Hepatic stellate cell (primary cell): ENCODE measurements at regions not wholly inside any gene's neighbourhood (a gene's known extent, or its start where the extent isn't known, plus 50 kb on each side); places are given as distances from the start of the nearest gene placed in this dataset.
"Not testable (repeated sequence)": the region's sequence is repeated elsewhere in the genome, so short reads cannot be mapped to it uniquely, and the experiment has no call there.

ENCODE experiments used
- DNase-seq: peaks from one replicate; pipeline ENCODE4 v3.0.0; 2011; ENCODE audit warnings: low spot score

DNA sequence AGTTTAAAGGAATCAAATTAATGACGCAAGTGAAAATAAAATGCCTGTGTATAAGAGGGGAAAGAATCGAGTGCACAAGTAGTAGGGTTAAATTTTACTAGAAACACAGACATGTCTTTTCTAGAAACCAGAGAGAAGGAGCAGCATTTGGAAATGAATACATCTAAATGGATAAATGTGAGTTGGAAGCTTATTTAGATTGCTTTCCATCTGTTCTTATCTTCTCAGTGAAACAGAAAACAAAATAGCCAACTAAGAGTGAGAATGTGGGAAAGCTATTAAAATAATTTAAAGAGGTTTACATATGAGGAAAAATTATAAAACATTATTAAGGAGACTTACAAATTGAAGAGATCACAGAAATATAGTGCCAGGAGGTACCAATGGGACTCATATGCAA is 1818.9 kb upstream of the FLRT2 start:
- DNase-seq: no peak

GRCh38 chr14:83712418-83713129 is 1817.4 kb upstream of the FLRT2 start:
- no peak for DNase-seq

GRCh38 chr14:83713732-83714131 is 1816.2 kb upstream of the FLRT2 start:
- no peak for DNase-seq

GRCh38 chr14:83714151-83714550 is 1815.8 kb upstream of the FLRT2 start:
- no peak for DNase-seq

DNA sequence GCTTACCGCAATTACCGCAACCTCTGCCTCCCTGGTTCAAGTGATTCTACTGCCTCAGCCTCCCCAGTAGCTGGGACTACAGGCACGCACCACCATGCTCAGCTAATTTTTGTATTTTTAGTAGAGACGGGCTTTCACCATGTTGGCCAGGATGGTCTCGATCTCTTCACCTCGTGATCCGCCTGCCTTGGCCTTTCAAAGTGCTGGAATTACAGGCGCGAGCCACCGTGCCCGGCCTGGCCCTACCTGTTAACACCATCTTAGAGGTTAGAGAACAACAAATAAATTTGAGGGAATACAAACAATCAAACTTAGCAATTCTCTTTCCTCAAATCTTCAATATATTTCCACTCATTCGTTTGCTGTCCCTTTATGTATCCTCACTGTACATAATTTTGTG is 1810.5 kb upstream of the FLRT2 start:
- DNase-seq: not testable (repeated sequence)

DNA sequence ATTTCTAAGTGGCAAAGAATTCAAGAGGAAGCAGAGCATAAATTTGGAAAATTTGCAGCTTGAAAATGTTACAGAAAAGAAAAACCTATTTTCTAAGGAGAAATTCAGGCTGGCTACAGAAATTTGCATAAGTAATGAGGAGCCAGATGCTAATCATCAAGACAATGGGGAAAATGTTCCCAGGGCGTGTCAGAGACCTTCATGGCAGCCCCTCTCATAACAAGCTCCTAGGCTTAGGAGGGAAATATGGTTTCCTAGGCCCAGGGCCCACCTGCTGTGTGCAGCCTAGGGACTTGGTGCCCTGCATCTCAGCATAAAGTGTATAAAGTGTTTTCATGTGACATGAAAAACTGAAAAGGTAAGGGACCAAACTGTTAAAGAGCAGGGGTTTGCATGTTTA is 1796.3 kb upstream of the FLRT2 start:
- no peak for DNase-seq

DNA sequence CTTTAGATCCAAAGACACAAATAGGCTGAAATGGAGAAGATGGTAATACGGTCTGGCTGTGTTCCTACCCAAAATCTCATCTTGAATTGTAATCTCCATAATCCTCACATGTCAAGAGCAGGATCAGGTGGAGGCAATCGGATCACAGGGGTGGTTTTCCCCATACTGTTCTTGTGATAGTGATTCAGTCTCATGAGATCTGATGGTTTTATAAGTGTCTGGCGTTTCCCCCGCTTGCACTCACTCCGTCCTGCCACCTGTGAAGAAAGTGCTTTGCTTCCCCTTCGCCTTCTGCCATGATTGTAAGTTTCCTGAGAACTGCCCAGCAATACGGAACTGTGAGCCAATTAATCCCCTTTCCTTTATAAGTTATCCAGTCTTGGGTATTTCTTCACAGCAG is 1795.5 kb upstream of the FLRT2 start:
- no peak for DNase-seq

DNA sequence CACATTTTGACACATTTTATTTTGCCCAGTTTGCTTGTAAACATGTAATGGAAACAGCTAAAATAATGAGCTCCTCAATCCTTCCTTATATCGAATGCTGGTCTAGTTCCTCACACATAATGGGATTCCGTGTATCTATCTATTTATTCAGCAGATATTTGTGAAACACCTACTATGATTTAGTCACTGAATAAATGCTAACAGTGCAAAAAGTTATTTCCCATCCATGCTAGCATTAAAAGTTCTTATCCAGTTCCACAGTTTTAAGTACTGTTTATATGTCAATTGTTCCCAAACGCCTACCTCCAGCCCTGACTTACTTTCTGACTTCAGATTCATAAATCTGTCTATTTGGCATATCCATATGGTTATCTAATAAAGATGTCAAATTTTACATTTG is 1788.7 kb upstream of the FLRT2 start:
- no peak for DNase-seq

DNA sequence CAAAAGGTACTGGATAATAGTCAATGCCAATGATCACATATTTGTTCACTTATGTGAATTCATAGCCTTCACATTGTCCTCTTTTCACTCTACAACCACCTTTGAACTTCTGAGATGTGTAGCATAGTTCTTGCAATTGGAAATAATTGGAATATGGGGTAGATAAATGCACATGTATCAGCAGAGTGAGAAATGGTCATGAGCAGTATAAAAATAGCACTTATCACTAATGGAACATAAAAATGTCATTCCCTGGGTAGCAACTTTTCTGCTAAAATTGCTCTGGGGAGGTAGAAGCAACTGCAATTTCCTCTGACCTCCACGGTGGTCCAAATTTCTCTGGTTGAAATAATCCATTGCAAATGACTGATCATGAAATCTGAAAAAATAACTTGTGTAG is 1785.7 kb upstream of the FLRT2 start:
- no peak for DNase-seq

- DNase-seq: no peak
Observed at GRCh38 chr14:83744891-83745290, 1785.1 kb upstream of the FLRT2 start.

GRCh38 chr14:83746336-83746735 is 1783.6 kb upstream of the FLRT2 start:
- no peak for DNase-seq

GRCh38 chr14:83757916-83758315 is 1772.0 kb upstream of the FLRT2 start:
- no peak for DNase-seq

GRCh38 chr14:83764656-83765599 is 1765.0 kb upstream of the FLRT2 start:
- no peak for DNase-seq

GRCh38 chr14:83777516-83777915 is 1752.4 kb upstream of the FLRT2 start:
- no peak for DNase-seq

DNA sequence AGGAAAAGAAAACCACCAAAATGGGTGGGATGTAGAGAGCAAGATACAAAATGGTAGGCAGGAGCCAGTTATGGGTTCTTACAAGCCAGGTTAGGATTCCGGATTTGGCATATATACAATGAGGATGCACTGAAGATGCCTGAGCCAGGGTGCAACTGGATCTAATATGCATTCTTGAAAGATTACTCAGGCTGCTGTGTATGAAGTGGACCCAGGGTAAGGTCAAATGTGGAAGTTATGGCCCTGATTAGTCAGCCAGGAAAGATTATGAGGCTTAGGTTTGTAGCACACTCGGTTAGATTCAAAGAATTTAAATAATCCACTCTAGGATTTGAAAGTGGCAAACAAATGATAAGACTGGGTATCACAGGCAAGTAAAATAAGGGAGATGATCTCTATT is 1750.7 kb upstream of the FLRT2 start:
- no peak for DNase-seq

GRCh38 chr14:83780321-83780720 is 1749.6 kb upstream of the FLRT2 start:
- DNase-seq: no peak

DNA sequence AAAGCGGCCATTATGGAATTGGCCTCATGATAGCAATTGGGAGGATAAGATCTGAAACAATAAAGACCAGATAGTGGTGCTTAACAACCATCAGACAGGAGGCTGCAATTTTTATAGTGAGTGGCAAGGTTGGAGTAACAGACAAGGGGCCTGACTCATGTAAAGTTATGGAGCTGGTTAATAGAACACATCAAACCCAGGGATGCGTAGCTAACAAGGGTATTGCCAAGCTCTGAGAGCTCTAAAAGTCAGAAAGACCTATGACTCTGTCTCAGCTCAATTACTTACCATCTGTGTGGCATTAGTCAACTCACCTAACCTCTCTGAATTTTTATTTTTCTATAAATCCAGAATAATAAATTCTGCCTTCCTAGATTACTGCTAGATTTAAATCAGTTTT is 1731.5 kb upstream of the FLRT2 start:
- no peak for DNase-seq

GRCh38 chr14:83799233-83799632 is 1730.7 kb upstream of the FLRT2 start:
- no peak for DNase-seq

DNA sequence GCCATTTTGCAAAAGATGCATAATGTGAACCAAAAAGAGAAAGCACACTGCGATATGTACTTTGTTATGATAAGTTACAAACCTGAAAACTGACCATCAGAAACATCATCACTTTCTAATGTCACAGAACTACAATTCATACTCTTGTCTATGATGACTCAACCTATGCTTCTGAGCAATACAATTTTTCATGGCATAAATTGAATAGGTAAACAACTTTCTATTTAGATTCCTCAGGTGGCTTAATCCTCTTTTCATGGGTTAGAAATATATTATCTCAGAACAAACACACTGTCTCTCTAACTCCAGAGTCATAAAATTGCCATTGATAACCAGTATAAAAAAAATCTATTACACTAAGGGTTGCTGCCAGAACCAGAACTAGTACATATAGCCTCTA is 1715.0 kb upstream of the FLRT2 start:
- no peak for DNase-seq

GRCh38 chr14:83816761-83817160 is 1713.2 kb upstream of the FLRT2 start:
- DNase-seq: no peak

GRCh38 chr14:83825843-83826242 is 1704.1 kb upstream of the FLRT2 start:
- no peak for DNase-seq

GRCh38 chr14:83826838-83827237 is 1703.1 kb upstream of the FLRT2 start:
- DNase-seq: no peak

DNA sequence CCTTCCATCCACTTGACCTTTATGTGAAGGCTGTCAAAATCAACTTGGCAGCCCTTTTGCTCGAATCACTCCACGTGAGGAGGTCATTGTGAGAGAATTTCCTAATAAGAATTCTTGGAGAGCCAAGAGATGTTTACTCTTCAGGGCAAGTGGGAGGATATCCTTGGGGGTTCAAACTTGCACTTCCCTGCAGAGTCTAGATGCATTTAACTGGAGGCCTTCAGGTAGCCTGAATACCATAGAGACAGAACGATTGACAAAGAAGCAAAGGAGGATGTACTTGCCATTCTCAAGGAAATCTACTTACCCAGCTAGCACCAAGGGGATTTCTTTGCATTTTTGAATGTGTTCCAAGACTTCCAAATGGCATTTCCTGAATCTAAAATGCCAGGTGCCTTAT is 1702.6 kb upstream of the FLRT2 start:
- DNase-seq: no peak
